Liver (tissue), 8 donors: ENCODE measurements at regions not wholly inside any gene's neighbourhood (a gene's known extent, or its start where the extent isn't known, plus 50 kb on each side); places are given as distances from the start of the nearest gene placed in this dataset.

ENCODE experiments used
- DNase-seq: peaks from one replicate; pipeline ENCODE4 v3.0.0-alpha.2; 2017; ENCODE audit warnings: low spot score
- H3K27ac ChIP-seq, 2 donors: one replicate each; pipeline ENCODE4 v1.7.0; 2013; ENCODE audit warnings: inconsistent platforms in 2 of 2, low read length in 2 of 2, control low read depth in 1 of 2, low read depth in 1 of 2, mild to moderate bottlenecking in 1 of 2
- H3K27me3 ChIP-seq, 4 donors: one replicate each; pipeline versions ENCODE4 v1.6.1 to v1.7.0; 2013; ENCODE audit warnings: low read length in 3 of 4, inconsistent platforms in 1 of 4, mild to moderate bottlenecking in 1 of 4, moderate library complexity in 1 of 4; ENCODE audit not compliant: control insufficient read depth in 4 of 4, insufficient read depth in 4 of 4
- H3K36me3 ChIP-seq, 4 donors: one replicate each; pipeline versions ENCODE4 v1.6.1 to v1.7.0; 2013; ENCODE audit warnings: low read length in 3 of 4, mild to moderate bottlenecking in 3 of 4, low read depth in 1 of 4, moderate library complexity in 1 of 4; ENCODE audit not compliant: control insufficient read depth in 4 of 4, insufficient read depth in 3 of 4
- H3K4me1 ChIP-seq, 4 donors: one replicate each; pipeline versions ENCODE4 v1.6.1 to v1.7.0; 2013; ENCODE audit warnings: low read length in 3 of 4, mild to moderate bottlenecking in 3 of 4, moderate library complexity in 1 of 4; ENCODE audit not compliant: control insufficient read depth in 4 of 4, insufficient read depth in 4 of 4
- H3K4me3 ChIP-seq, 3 donors: one replicate each; pipeline versions ENCODE4 v1.6.1 to v1.7.0; 2013; ENCODE audit warnings: low read length in 3 of 3, control low read depth in 1 of 3, low read depth in 1 of 3, mild to moderate bottlenecking in 1 of 3
- H3K9ac ChIP-seq, 2 donors: one replicate each; pipeline ENCODE4 v1.7.0; 2013; ENCODE audit warnings: low read length in 2 of 2, mild to moderate bottlenecking in 2 of 2, moderate library complexity in 2 of 2, control low read depth in 1 of 2, low read depth in 1 of 2
- H3K9me3 ChIP-seq, 4 donors: one replicate each; pipeline versions ENCODE4 v1.6.1 to v1.7.0; 2013; ENCODE audit warnings: low read length in 3 of 4; ENCODE audit not compliant: control insufficient read depth in 4 of 4
- EGR1 ChIP-seq, 2 donors: IDR thresholded peaks; 2 replicates each; pipeline ENCODE4 v1.6.1; 2016 to 2018; ENCODE audit warnings: antibody characterized with exemption in 2 of 2, low read depth in 2 of 2
- FOXA1 ChIP-seq: IDR thresholded peaks from 2 replicates; pipeline ENCODE4 v1.6.1; 2016; ENCODE audit warnings: antibody characterized with exemption
- FOXA2 ChIP-seq: IDR thresholded peaks from 2 replicates; pipeline ENCODE4 v1.6.1; 2016; ENCODE audit warnings: antibody characterized with exemption
- GABPA ChIP-seq, 2 donors: IDR thresholded peaks in 1 of 2; conservative IDR thresholded peaks in 1 of 2; 2 replicates each; pipeline ENCODE4 v1.6.1; 2016; ENCODE audit warnings: antibody characterized with exemption in 2 of 2, mild to moderate bottlenecking in 1 of 2, moderate library complexity in 1 of 2
- HNF4A ChIP-seq, 2 donors: conservative IDR thresholded peaks; 2 replicates each; pipeline ENCODE4 v1.6.1; 2016; ENCODE audit warnings: antibody characterized with exemption in 2 of 2, mild to moderate bottlenecking in 2 of 2
- HNF4G ChIP-seq: IDR thresholded peaks from 2 replicates; pipeline ENCODE4 v1.6.1; 2016; ENCODE audit warnings: antibody characterized with exemption
- JUND ChIP-seq, 2 donors: IDR thresholded peaks; 2 replicates each; pipeline ENCODE4 v1.6.1; 2016; ENCODE audit warnings: antibody characterized with exemption in 2 of 2
- NR2F2 ChIP-seq: IDR thresholded peaks from 2 replicates; pipeline ENCODE4 v1.6.1; 2016; ENCODE audit warnings: antibody characterized with exemption
- RAD21 ChIP-seq, 2 donors: IDR thresholded peaks; 2 replicates each; pipeline ENCODE4 v1.6.1; 2016; ENCODE audit warnings: antibody characterized with exemption in 2 of 2, mild to moderate bottlenecking in 2 of 2
- RXRA ChIP-seq, 2 donors: IDR thresholded peaks; 2 replicates each; pipeline ENCODE4 v1.6.1; 2017 to 2018; ENCODE audit warnings: antibody characterized with exemption in 2 of 2, mild to moderate bottlenecking in 1 of 2
- SP1 ChIP-seq: IDR thresholded peaks from 2 replicates; pipeline ENCODE4 v1.6.1; 2018; ENCODE audit warnings: antibody characterized with exemption, mild to moderate bottlenecking
- TAF1 ChIP-seq: conservative IDR thresholded peaks from 2 replicates; pipeline ENCODE4 v1.6.1; 2016; ENCODE audit warnings: antibody characterized with exemption, mild to moderate bottlenecking
- YY1 ChIP-seq: IDR thresholded peaks from 2 replicates; pipeline ENCODE4 v1.6.1; 2016; ENCODE audit warnings: antibody characterized with exemption, mild to moderate bottlenecking
- WGBS: extraction: QIAGEN DNeasy Blood & Tissue Kit; methylation state at CpG from one replicate; pipeline ENCODE4 v1.1.7; 2013; 5-methylcytosine and 5-hydroxymethylcytosine counted together
- TF ChIP-seq, protein P1 (sequence below): IDR thresholded peaks from 2 replicates; pipeline ENCODE4 v1.6.1; 2016; ENCODE audit warnings: antibody characterized with exemption, mild to moderate bottlenecking
- TF ChIP-seq, protein P2 (sequence below): IDR thresholded peaks from 2 replicates; pipeline ENCODE4 v1.6.1; 2016; ENCODE audit warnings: antibody characterized with exemption
- TF ChIP-seq, protein P3 (sequence below): IDR thresholded peaks from 2 replicates; pipeline ENCODE4 v1.6.1; 2016; ENCODE audit warnings: antibody characterized with exemption
- TF ChIP-seq, protein P4 (sequence below): fragments of 150-350 bp; IDR thresholded peaks from 2 replicates; pipeline ENCODE4 v1.5.1; 2017; ENCODE audit warnings: improper control_type of control experiment, low read depth, low read length; ENCODE audit not compliant: missing input control
- TF ChIP-seq, protein P5 (sequence below): IDR thresholded peaks from 2 replicates; pipeline ENCODE4 v1.6.1; 2016; ENCODE audit warnings: antibody characterized with exemption
- donor health status: healthy.
- donor health status: healthy.
- donor health status: healthy.
- donor health status: healthy.
- donor health status: healthy.

DNA sequence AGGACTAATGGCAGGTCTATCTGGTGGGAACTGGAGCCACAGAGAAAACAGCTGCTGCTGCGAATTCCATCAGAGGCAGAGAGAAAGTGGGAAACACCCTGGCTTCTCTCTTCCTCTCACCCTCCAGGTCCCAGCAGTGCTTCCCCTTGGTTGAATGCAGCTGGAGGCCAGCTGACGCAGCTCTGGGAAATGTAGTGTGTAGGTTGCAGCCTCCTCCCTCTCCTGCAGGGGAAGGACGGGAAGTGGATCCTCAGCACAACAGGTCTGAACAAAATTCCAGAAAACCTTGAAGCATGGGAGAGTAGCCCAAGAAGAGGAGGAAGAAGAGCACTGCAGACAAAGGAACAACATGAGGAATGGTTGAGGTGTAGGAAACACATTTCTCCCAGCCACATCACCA, 67.8 kb upstream of the MMP2 start:
- no peak for DNase-seq
- Histone ChIP-seq H3K27me3 (no peaks in the 10 kb centered on the region), H3K27ac (no peak overlapping the region), H3K4me1 (no peaks in the 10 kb centered on the region), H3K9ac (no peak overlapping the region), H3K9me3 (peaks cover 0 to under 1% (median 0%) of the 10 kb centered on the region in 4 donors), H3K36me3 (no peaks in the 10 kb centered on the region), H3K4me3 (no peak overlapping the region)
- 70% methylated on average over 3 of the region's 3 CpGs for WGBS
- no peak for TF ChIP-seq RXRA (IDR thresholded peaks at IDR 0.05)
- no peak for TF ChIP-seq TAF1
- TF ChIP-seq EGR1 (IDR thresholded peaks at IDR 0.05; ENCODE audit: low read depth in 2 of 2) = no peak
- TF ChIP-seq, protein P1, sequence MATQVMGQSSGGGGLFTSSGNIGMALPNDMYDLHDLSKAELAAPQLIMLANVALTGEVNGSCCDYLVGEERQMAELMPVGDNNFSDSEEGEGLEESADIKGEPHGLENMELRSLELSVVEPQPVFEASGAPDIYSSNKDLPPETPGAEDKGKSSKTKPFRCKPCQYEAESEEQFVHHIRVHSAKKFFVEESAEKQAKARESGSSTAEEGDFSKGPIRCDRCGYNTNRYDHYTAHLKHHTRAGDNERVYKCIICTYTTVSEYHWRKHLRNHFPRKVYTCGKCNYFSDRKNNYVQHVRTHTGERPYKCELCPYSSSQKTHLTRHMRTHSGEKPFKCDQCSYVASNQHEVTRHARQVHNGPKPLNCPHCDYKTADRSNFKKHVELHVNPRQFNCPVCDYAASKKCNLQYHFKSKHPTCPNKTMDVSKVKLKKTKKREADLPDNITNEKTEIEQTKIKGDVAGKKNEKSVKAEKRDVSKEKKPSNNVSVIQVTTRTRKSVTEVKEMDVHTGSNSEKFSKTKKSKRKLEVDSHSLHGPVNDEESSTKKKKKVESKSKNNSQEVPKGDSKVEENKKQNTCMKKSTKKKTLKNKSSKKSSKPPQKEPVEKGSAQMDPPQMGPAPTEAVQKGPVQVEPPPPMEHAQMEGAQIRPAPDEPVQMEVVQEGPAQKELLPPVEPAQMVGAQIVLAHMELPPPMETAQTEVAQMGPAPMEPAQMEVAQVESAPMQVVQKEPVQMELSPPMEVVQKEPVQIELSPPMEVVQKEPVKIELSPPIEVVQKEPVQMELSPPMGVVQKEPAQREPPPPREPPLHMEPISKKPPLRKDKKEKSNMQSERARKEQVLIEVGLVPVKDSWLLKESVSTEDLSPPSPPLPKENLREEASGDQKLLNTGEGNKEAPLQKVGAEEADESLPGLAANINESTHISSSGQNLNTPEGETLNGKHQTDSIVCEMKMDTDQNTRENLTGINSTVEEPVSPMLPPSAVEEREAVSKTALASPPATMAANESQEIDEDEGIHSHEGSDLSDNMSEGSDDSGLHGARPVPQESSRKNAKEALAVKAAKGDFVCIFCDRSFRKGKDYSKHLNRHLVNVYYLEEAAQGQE = no peak
- TF ChIP-seq, protein P2, sequence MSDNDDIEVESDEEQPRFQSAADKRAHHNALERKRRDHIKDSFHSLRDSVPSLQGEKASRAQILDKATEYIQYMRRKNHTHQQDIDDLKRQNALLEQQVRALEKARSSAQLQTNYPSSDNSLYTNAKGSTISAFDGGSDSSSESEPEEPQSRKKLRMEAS = no peak
- no peak for TF ChIP-seq SP1
- TF ChIP-seq FOXA1 = no peak
- no peak for TF ChIP-seq JUND (IDR thresholded peaks at IDR 0.05)
- TF ChIP-seq, protein P3, sequence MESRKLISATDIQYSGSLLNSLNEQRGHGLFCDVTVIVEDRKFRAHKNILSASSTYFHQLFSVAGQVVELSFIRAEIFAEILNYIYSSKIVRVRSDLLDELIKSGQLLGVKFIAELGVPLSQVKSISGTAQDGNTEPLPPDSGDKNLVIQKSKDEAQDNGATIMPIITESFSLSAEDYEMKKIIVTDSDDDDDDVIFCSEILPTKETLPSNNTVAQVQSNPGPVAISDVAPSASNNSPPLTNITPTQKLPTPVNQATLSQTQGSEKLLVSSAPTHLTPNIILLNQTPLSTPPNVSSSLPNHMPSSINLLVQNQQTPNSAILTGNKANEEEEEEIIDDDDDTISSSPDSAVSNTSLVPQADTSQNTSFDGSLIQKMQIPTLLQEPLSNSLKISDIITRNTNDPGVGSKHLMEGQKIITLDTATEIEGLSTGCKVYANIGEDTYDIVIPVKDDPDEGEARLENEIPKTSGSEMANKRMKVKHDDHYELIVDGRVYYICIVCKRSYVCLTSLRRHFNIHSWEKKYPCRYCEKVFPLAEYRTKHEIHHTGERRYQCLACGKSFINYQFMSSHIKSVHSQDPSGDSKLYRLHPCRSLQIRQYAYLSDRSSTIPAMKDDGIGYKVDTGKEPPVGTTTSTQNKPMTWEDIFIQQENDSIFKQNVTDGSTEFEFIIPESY = no peak
- no peak for TF ChIP-seq YY1
- TF ChIP-seq, protein P4, sequence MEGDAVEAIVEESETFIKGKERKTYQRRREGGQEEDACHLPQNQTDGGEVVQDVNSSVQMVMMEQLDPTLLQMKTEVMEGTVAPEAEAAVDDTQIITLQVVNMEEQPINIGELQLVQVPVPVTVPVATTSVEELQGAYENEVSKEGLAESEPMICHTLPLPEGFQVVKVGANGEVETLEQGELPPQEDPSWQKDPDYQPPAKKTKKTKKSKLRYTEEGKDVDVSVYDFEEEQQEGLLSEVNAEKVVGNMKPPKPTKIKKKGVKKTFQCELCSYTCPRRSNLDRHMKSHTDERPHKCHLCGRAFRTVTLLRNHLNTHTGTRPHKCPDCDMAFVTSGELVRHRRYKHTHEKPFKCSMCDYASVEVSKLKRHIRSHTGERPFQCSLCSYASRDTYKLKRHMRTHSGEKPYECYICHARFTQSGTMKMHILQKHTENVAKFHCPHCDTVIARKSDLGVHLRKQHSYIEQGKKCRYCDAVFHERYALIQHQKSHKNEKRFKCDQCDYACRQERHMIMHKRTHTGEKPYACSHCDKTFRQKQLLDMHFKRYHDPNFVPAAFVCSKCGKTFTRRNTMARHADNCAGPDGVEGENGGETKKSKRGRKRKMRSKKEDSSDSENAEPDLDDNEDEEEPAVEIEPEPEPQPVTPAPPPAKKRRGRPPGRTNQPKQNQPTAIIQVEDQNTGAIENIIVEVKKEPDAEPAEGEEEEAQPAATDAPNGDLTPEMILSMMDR = no peak
- no peak for TF ChIP-seq RAD21 (IDR thresholded peaks at IDR 0.05)
- TF ChIP-seq NR2F2 = no peak
- no peak for TF ChIP-seq HNF4G
- TF ChIP-seq, protein P5, sequence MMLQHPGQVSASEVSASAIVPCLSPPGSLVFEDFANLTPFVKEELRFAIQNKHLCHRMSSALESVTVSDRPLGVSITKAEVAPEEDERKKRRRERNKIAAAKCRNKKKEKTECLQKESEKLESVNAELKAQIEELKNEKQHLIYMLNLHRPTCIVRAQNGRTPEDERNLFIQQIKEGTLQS = no peak
- TF ChIP-seq FOXA2 = no peak
- no peak for TF ChIP-seq HNF4A (conservative IDR thresholded peaks at IDR 0.05)
- TF ChIP-seq GABPA (IDR thresholded peaks at IDR 0.05 in 1 of 2, conservative IDR thresholded peaks at IDR 0.05 in 1 of 2) = no peak
